ENCODE measurements at regions not wholly inside any gene's neighbourhood (a gene's known extent, or its start where the extent isn't known, plus 50 kb on each side); places are given as distances from the start of the nearest gene placed in this dataset.

- intact Hi-C loops (cut with micrococcal nuclease), result no loop called here
- ATAC-seq (no peak), DNase-seq (no peak)
Measured at GRCh38 chr1:218090459-218090858, 194.6 kb upstream of the RRP15 start.

GRCh38 chr1:218101409-218101808, 183.7 kb upstream of the RRP15 start:
- ATAC-seq, result no peak
- no peak for DNase-seq
- intact Hi-C loops (cut with micrococcal nuclease), result no loop called here

GRCh38 chr1:218108034-218108433, 177.1 kb upstream of the RRP15 start:
- intact Hi-C loops (cut with micrococcal nuclease), result no loop called here
- DNase-seq (no peak), ATAC-seq (no peak)

GRCh38 chr1:218112862-218113261, 172.2 kb upstream of the RRP15 start:
- no peak for DNase-seq
- intact Hi-C loops (cut with micrococcal nuclease), result no loop called here
- ATAC-seq, result no peak

- intact Hi-C loops (cut with micrococcal nuclease), result no loop called here
- no peak for DNase-seq
- ATAC-seq, result no peak
Measured at GRCh38 chr1:218123968-218124367, 161.1 kb upstream of the RRP15 start.

- intact Hi-C loops (cut with micrococcal nuclease), result no loop called here
- DNase-seq, result no peak
- no peak for ATAC-seq
Measured at GRCh38 chr1:218135371-218135770, 149.7 kb upstream of the RRP15 start.

- DNase-seq (no peak), ATAC-seq (no peak)
- intact Hi-C loops (cut with micrococcal nuclease), result no loop called here
Measured at GRCh38 chr1:218139761-218140160, 145.3 kb upstream of the RRP15 start.

GRCh38 chr1:218156595-218156994, 128.5 kb upstream of the RRP15 start:
- intact Hi-C loops (cut with micrococcal nuclease), result no loop called here
- ATAC-seq (peak; percentile 67), DNase-seq (peak; percentile 66)

- ATAC-seq (no peak), DNase-seq (no peak)
- intact Hi-C loops (cut with micrococcal nuclease), result no loop called here
Measured at GRCh38 chr1:218163371-218163770, 121.7 kb upstream of the RRP15 start.

- DNase-seq (peak; percentile 63), ATAC-seq (peak; percentile 88)
- intact Hi-C loops (cut with micrococcal nuclease), result no loop called here
Measured at GRCh38 chr1:218164111-218164929, 120.8 kb upstream of the RRP15 start.

GRCh38 chr1:218164930-218165700, 120.0 kb upstream of the RRP15 start:
- intact Hi-C loops (cut with micrococcal nuclease), result no loop called here
- DNase-seq (peak; percentile 67), ATAC-seq (peak; percentile 85)

- DNase-seq, result no peak
- intact Hi-C loops (cut with micrococcal nuclease), result no loop called here
- ATAC-seq, result no peak
Measured at GRCh38 chr1:218165701-218166114, 119.4 kb upstream of the RRP15 start.

- ATAC-seq, result no peak
- intact Hi-C loops (cut with micrococcal nuclease), result no loop called here
Measured at GRCh38 chr1:218166268-218166945, 118.7 kb upstream of the RRP15 start.

GRCh38 chr1:218171302-218171893, 113.7 kb upstream of the RRP15 start:
- ATAC-seq, result no peak
- DNase-seq, result no peak
- intact Hi-C loops (cut with micrococcal nuclease), result no loop called here

More at GRCh38 chr1:218166268-218166945, 118.7 kb upstream of the RRP15 start:
- DNase-seq, result no peak

- intact Hi-C loops (cut with micrococcal nuclease), result no loop called here
- DNase-seq (no peak), ATAC-seq (no peak)
Measured at GRCh38 chr1:218182455-218182854, 102.6 kb upstream of the RRP15 start.

GRCh38 chr1:218200979-218201378, 84.1 kb upstream of the RRP15 start:
- no peak for ATAC-seq
- intact Hi-C loops (cut with micrococcal nuclease), result no loop called here
- DNase-seq, result no peak

- ATAC-seq (no peak), DNase-seq (no peak)
- intact Hi-C loops (cut with micrococcal nuclease), result no loop called here
Measured at GRCh38 chr1:218201601-218202000, 83.5 kb upstream of the RRP15 start.

- no peak for ATAC-seq
- no peak for DNase-seq
- intact Hi-C loops (cut with micrococcal nuclease), result no loop called here
Measured at GRCh38 chr1:218205721-218206120, 79.4 kb upstream of the RRP15 start.

GRCh38 chr1:218207194-218207593, 77.9 kb upstream of the RRP15 start:
- intact Hi-C loops (cut with micrococcal nuclease), result no loop called here

More at GRCh38 chr1:218207194-218207593, 77.9 kb upstream of the RRP15 start:
- ATAC-seq (no peak), DNase-seq (no peak)
